MM.1S (cell line): ENCODE measurements at regions not wholly inside any gene's neighbourhood (a gene's known extent, or its start where the extent isn't known, plus 50 kb on each side); places are given as distances from the start of the nearest gene placed in this dataset.

Experiments used
- DNase-seq: peaks from one replicate; pipeline ENCODE4 v3.0.0-alpha.2; 2015
- H2AFZ ChIP-seq: fragments of 300-600 bp; sonication (generic); 2 replicates; pipeline ENCODE4 v1.6.0; 2016; ENCODE audit warnings: antibody characterized with exemption, low read length
- H3F3A ChIP-seq: fragments of 300-600 bp; sonication (generic); 2 replicates; pipeline ENCODE4 v1.6.1; 2016; ENCODE audit warnings: mild to moderate bottlenecking, antibody characterized with exemption, low read length, moderate library complexity, mixed read lengths; ENCODE audit not compliant: insufficient read depth
- H3K27ac ChIP-seq: fragments of 300-600 bp; sonication (generic); 2 replicates; pipeline ENCODE4 v1.5.1; 2016; ENCODE audit warnings: mild to moderate bottlenecking, low read length
- H3K27me3 ChIP-seq: fragments of 300-600 bp; sonication (generic); replicated peaks from 2 replicates; pipeline ENCODE4 v1.6.0; 2016; ENCODE audit warnings: low read length; ENCODE audit not compliant: insufficient read depth
- H3K36me3 ChIP-seq: fragments of 300-600 bp; sonication (generic); replicated peaks from 2 replicates; pipeline ENCODE4 v1.6.1; 2016; ENCODE audit warnings: mild to moderate bottlenecking, low read length, mixed read lengths; ENCODE audit not compliant: insufficient read depth
- H3K4me1 ChIP-seq: fragments of 300-600 bp; sonication (generic); 2 replicates; pipeline ENCODE4 v1.6.1; 2016; ENCODE audit warnings: low read length, mixed read lengths
- H3K4me2 ChIP-seq: fragments of 300-600 bp; sonication (generic); 2 replicates; pipeline ENCODE4 v1.6.0; 2016; ENCODE audit warnings: low read depth, low read length
- H3K4me3 ChIP-seq: fragments of 300-600 bp; sonication (generic); 2 replicates; pipeline ENCODE4 v1.5.1; 2016; ENCODE audit warnings: low read length, mixed read lengths
- H3K79me2 ChIP-seq: fragments of 300-600 bp; sonication (generic); 2 replicates; pipeline ENCODE4 v1.6.1; 2016; ENCODE audit warnings: mixed run types, low read length, mixed read lengths
- H3K9ac ChIP-seq: fragments of 300-600 bp; sonication (generic); 2 replicates; pipeline ENCODE4 v1.6.1; 2016; ENCODE audit warnings: low read length, mixed read lengths
- H3K9me2 ChIP-seq: fragments of 300-600 bp; sonication (generic); replicated peaks from 2 replicates; pipeline ENCODE4 v1.6.1; 2016; ENCODE audit warnings: mild to moderate bottlenecking, low read length, mixed read lengths; ENCODE audit not compliant: insufficient read depth
- H3K9me3 ChIP-seq: fragments of 300-600 bp; sonication (generic); replicated peaks from 2 replicates; pipeline ENCODE4 v1.6.1; 2016; ENCODE audit warnings: mild to moderate bottlenecking, low read length, mixed read lengths; ENCODE audit not compliant: insufficient read depth
- H4K20me1 ChIP-seq: fragments of 300-600 bp; sonication (generic); 2 replicates; pipeline ENCODE4 v1.6.1; 2016; ENCODE audit warnings: mild to moderate bottlenecking, low read length, moderate library complexity, mixed read lengths; ENCODE audit not compliant: insufficient read depth
- EZH2 ChIP-seq: fragments of 300-600 bp; sonication (generic); optimal IDR thresholded peaks from 2 replicates; pipeline ENCODE3; 2017; ENCODE audit warnings: low read depth, mild to moderate bottlenecking, antibody characterized with exemption, low read length, mixed read lengths
- EZH2phosphoT487 ChIP-seq: fragments of 300-600 bp; sonication (generic); IDR thresholded peaks from 2 replicates; pipeline ENCODE4 v1.6.1; 2018; ENCODE audit warnings: antibody characterized with exemption, low read length
- TF ChIP-seq, protein P1 (sequence below): fragments of 300-600 bp; sonication (generic); IDR thresholded peaks from 2 replicates; pipeline ENCODE4 v1.5.1; 2016; ENCODE audit warnings: antibody characterized with exemption, low read length, mixed read lengths

DNA sequence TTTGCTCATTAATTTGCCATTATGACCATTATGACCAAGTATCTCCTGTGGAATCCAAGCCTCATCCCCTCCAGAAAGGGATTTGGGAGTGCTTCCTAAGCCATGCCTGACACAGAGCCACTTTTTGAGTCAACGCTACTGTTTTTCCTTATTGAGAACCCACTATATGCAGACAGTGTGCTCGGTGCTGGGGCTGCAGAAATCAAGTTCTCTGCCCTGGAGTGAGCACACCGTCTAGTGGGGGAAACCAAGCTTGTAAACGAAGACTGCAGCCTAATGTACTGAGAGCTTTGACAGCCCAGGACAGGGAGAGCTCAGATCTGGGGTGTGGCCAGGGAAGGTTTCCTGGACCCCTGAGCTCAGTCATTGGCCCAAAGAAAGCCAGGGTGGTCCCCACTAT lies 111.0 kb downstream of the ENGASE start:
- no peak overlapping the region for H3K4me2 ChIP-seq
- TF ChIP-seq EZH2phosphoT487 (no peak), EZH2 (no peak)
- TF ChIP-seq, protein P1, sequence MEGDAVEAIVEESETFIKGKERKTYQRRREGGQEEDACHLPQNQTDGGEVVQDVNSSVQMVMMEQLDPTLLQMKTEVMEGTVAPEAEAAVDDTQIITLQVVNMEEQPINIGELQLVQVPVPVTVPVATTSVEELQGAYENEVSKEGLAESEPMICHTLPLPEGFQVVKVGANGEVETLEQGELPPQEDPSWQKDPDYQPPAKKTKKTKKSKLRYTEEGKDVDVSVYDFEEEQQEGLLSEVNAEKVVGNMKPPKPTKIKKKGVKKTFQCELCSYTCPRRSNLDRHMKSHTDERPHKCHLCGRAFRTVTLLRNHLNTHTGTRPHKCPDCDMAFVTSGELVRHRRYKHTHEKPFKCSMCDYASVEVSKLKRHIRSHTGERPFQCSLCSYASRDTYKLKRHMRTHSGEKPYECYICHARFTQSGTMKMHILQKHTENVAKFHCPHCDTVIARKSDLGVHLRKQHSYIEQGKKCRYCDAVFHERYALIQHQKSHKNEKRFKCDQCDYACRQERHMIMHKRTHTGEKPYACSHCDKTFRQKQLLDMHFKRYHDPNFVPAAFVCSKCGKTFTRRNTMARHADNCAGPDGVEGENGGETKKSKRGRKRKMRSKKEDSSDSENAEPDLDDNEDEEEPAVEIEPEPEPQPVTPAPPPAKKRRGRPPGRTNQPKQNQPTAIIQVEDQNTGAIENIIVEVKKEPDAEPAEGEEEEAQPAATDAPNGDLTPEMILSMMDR: no peak
- no peaks in the 10 kb centered on the region for H4K20me1 ChIP-seq
- no peaks in the 10 kb centered on the region for H3K9me2 ChIP-seq
- H3K79me2 ChIP-seq: no peaks in the 10 kb centered on the region
- no peak overlapping the region for H2AFZ ChIP-seq
- no peak overlapping the region for H3K4me3 ChIP-seq
- no peak for DNase-seq
- peaks cover 88% of the 10 kb centered on the region for H3K27me3 ChIP-seq
- H3K9me3 ChIP-seq: no peaks in the 10 kb centered on the region
- H3K27ac ChIP-seq: no peak overlapping the region
- H3K9ac ChIP-seq: no peak overlapping the region
- no peaks in the 10 kb centered on the region for H3K4me1 ChIP-seq
- H3K36me3 ChIP-seq: no peaks in the 10 kb centered on the region
- H3F3A ChIP-seq: no peaks in the 10 kb centered on the region

DNA sequence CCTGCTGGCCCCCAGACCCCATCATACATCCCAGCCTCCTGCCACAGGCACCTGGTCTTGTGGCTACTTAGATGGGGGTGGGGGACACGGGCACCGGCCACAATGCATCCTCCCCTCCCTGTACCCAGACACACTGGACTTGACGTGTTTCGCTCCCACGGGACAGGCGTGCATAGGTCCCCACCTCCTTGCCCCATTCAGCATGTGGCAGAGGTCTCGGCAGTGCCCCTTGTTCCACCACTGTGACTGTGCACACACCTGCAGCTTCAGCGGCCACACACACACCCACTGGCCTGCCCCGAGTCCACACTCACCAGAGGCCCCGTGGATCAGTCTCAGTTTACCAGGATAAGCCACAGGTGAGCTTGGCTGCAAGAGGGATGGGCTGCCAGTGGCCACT lies 109.6 kb downstream of the ENGASE start:
- TF ChIP-seq EZH2 (no peak), EZH2phosphoT487 (no peak)
- TF ChIP-seq, protein P1: no peak
- Histone ChIP-seq H3K9ac (no peak overlapping the region), H3K9me3 (no peaks in the 10 kb centered on the region), H3K9me2 (no peaks in the 10 kb centered on the region), H4K20me1 (no peaks in the 10 kb centered on the region), H3K36me3 (no peaks in the 10 kb centered on the region), H3K27me3 (peaks cover 90% of the 10 kb centered on the region), H3K79me2 (no peaks in the 10 kb centered on the region), H3K4me1 (no peaks in the 10 kb centered on the region), H3F3A (no peaks in the 10 kb centered on the region), H3K4me2 (no peak overlapping the region), H2AFZ (no peak overlapping the region), H3K4me3 (no peak overlapping the region), H3K27ac (no peak overlapping the region)
- no peak for DNase-seq

DNA sequence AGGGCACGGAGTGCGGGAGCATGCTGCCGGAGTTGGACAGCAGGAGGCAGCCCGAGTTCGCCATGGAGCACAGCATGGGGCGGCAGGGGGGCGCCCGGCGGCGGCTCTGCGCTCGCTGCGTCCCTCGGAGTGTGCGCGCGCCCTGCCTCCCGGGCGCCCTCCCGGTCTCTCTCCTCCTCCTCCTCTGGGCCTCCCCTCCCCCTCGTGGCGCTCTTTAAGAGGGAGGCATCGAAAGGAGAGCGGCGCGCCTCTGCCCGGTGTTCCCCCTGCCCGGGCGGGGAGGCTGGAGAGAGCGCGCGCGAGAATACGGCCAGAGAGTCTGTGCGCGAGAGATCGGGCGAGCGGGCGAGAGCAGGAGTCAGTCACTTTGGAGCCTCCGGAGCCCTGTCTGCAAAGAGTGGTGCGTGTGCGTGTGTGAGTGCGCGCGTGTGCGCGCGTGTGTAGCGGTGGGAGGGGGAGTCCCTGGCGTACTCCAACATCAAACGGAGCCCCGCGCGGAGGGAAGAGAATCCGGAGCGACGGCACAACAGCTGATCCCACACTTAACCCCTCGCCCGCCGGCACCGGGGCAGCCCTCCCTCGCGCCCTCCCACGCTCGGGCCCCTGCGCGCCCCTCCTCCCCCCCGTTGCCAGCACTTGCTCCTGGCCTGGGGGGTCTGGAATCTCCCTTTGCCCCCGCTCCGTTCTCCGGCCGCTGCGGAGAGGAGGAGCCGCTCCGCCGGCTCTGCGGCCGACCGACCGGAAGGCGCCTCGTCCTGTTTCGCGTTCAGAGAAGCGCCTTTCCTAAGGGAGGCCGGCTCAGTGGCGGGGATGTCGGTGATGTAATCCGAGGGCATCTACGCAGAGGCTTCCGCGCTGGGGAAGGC lies 108.9 kb downstream of the ENGASE start:
- Histone ChIP-seq H3K27ac (no peak overlapping the region), H4K20me1 (no peaks in the 10 kb centered on the region), H3K36me3 (no peaks in the 10 kb centered on the region), H3F3A (no peaks in the 10 kb centered on the region), H3K4me2 (no peak overlapping the region), H3K4me1 (no peaks in the 10 kb centered on the region), H3K27me3 (peaks cover 90% of the 10 kb centered on the region), H3K4me3 (no peak overlapping the region), H3K9ac (no peak overlapping the region), H2AFZ (no peak overlapping the region), H3K9me2 (no peaks in the 10 kb centered on the region), H3K79me2 (no peaks in the 10 kb centered on the region), H3K9me3 (no peaks in the 10 kb centered on the region)
- no peak for DNase-seq
- TF ChIP-seq EZH2 (no peak), EZH2phosphoT487 (no peak)
- TF ChIP-seq, protein P1: no peak
